Duodenal mucosa (tissue), 2 donors: ENCODE measurements at regions not wholly inside any gene's neighbourhood (a gene's known extent, or its start where the extent isn't known, plus 50 kb on each side); places are given as distances from the start of the nearest gene placed in this dataset.

ENCODE experiments used
- H3K27ac ChIP-seq: one replicate; pipeline ENCODE4 v1.7.0; 2013; ENCODE audit warnings: low read depth, low read length
- H3K27me3 ChIP-seq, 2 donors: one replicate each; pipeline ENCODE4 v1.7.0; 2013; ENCODE audit warnings: low read length in 2 of 2, control low read depth in 1 of 2; ENCODE audit not compliant: insufficient read depth in 2 of 2, control insufficient read depth in 1 of 2
- H3K36me3 ChIP-seq, 2 donors: one replicate each; pipeline ENCODE4 v1.7.0; 2013; ENCODE audit warnings: low read length in 2 of 2, control low read depth in 1 of 2; ENCODE audit not compliant: insufficient read depth in 2 of 2, control insufficient read depth in 1 of 2
- H3K4me1 ChIP-seq, 2 donors: one replicate each; pipeline ENCODE4 v1.7.0; 2013; ENCODE audit warnings: low read length in 2 of 2, control low read depth in 1 of 2; ENCODE audit not compliant: insufficient read depth in 2 of 2, control insufficient read depth in 1 of 2
- H3K4me3 ChIP-seq, 2 donors: one replicate each; pipeline ENCODE4 v1.7.0; 2013; ENCODE audit warnings: low read length in 2 of 2, low read depth in 1 of 2
- H3K9ac ChIP-seq, 2 donors: one replicate each; pipeline ENCODE4 v1.7.0; 2013; ENCODE audit warnings: low read length in 2 of 2, low read depth in 1 of 2
- H3K9me3 ChIP-seq, 2 donors: one replicate each; pipeline ENCODE4 v1.7.0; 2013; ENCODE audit warnings: low read length in 2 of 2, control low read depth in 1 of 2; ENCODE audit not compliant: control insufficient read depth in 1 of 2

DNA sequence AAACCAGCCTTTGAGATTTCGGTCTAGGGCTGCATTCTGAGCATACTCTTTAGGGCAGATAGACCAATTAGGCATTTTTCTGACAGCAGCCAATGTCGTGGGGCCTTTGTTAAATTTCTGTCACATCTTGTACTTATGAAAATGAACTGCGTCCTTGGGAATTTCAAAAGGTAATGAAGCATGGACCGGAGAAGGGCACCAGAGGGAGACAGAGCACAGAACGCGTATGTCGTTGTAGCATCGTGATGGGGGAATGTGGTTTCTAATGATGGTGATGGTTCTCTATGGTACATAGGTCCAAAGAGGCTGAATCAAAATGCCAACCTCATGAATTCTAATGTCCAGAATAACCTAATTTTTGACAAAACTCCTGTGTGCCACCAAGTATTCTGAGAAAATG lies 483.9 kb upstream of the CRIM1 start:
- no peak overlapping the region for H3K27ac ChIP-seq
- H3K36me3 ChIP-seq = no peaks in the 10 kb centered on the region
- no peaks in the 10 kb centered on the region for H3K27me3 ChIP-seq
- no peak overlapping the region for H3K4me3 ChIP-seq
- H3K9me3 ChIP-seq = no peaks in the 10 kb centered on the region
- H3K9ac ChIP-seq = no peak overlapping the region
- no peaks in the 10 kb centered on the region for H3K4me1 ChIP-seq

DNA sequence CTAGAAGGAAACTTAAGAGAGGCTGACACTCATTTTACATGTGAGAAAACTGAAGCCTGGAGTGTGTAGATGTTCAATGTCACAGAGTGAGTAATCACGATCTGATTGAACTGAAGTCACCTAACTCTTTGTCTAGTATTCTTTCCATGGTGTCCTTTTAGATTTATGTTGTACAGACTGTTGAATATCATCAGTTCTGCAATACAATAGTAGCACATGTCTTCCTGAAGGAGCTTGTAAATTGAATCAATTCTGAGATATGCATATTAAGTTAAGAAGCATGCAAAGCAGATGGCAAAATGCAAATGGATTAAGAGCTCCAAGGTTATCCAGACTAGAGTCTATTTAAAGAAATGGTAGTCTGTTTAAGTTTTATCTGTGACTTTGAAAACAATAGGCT lies 484.9 kb upstream of the CRIM1 start:
- Histone ChIP-seq H3K4me3 (no peak overlapping the region), H3K27me3 (no peaks in the 10 kb centered on the region)

DNA sequence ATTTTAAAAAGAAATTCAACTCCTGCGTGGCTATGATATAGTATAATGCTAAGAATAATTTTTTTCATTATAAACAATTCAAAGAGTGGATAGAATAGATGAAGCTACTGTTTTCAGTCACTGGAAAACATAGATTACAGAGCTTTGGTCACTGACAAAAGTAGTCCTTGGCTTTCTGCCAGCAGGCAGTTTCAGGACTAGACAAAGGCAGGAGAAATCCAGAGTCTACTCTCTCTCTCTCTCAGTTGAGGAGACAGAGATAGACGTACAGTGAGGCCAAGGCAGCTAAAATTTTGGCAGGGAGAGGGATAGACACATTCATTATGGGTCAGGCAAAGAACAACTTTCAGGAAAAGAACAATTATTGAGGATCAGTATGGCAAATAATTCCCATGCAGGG lies 491.4 kb upstream of the CRIM1 start:
- Histone ChIP-seq H3K27me3 (no peaks in the 10 kb centered on the region), H3K9ac (no peak overlapping the region), H3K9me3 (no peaks in the 10 kb centered on the region), H3K36me3 (no peaks in the 10 kb centered on the region), H3K4me1 (no peaks in the 10 kb centered on the region), H3K4me3 (no peak overlapping the region), H3K27ac (no peak overlapping the region)

More for the DNA sequence above, 484.9 kb upstream of the CRIM1 start:
- Histone ChIP-seq H3K4me1 (no peaks in the 10 kb centered on the region), H3K36me3 (no peaks in the 10 kb centered on the region), H3K9ac (no peak overlapping the region), H3K27ac (no peak overlapping the region), H3K9me3 (no peaks in the 10 kb centered on the region)

DNA sequence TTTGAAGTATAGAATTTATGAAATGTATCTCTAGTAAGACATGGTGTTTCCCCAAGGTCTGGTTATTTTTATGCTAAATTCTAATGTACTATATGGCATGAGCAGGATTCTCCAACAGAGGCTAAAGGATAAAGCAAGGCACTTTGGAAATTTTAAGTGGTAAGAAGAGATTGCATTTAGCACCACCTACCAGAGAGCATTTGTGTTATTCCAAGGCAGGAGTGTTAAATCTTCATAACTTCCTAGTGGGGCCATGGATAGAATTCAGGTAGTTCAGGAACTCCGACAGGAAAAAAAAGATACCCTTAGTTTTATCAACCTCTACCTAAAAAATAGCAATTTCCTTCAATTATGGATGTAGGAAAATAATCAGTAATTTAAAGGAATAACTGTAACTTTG lies 497.4 kb upstream of the CRIM1 start:
- Histone ChIP-seq H3K4me3 (no peak overlapping the region), H3K36me3 (no peaks in the 10 kb centered on the region), H3K4me1 (no peaks in the 10 kb centered on the region), H3K9me3 (no peaks in the 10 kb centered on the region), H3K27me3 (no peaks in the 10 kb centered on the region), H3K9ac (no peak overlapping the region), H3K27ac (no peak overlapping the region)

DNA sequence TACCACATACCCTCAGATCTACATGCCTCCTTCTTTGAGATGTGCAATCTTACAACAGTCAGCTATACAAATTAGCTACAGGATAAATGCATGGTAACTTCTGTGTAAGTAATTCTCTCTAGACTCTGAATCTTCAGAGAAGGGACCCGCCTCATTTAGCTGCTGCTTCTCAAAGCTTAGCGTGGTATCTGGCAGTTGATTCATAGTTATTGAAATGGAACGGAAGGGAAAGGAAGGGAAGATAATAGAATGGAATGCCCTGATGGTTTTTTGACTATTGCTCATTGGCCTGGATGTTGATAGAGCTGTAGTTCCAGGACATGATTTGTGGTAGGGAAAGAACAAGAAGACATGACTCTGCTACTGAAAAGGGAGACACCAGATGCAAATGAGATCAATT lies 498.1 kb upstream of the CRIM1 start:
- Histone ChIP-seq H3K36me3 (no peaks in the 10 kb centered on the region), H3K9ac (no peak overlapping the region), H3K4me1 (no peaks in the 10 kb centered on the region), H3K27ac (no peak overlapping the region), H3K9me3 (no peaks in the 10 kb centered on the region), H3K27me3 (no peaks in the 10 kb centered on the region), H3K4me3 (no peak overlapping the region)

DNA sequence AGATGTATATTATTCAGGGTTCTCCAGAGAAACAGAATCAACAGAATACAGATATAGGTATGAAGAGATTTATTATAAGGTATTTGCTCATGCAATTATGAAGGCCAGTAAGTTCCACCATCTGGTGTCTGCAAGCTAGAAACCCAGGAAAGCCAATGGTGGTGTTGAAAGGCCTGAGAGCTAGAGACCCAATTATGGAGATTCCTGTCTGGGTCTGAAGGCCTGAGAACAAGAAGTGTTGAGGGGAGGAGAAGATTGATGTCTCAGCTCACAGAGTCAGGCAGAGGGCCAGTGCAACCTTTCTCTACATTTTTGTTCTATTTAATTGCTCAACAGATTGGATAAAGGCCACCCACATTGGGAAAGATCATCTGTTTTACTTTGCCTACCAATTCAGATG lies 524.2 kb upstream of the CRIM1 start:
- Histone ChIP-seq H3K9me3 (no peaks in the 10 kb centered on the region), H3K4me1 (no peaks in the 10 kb centered on the region), H3K27me3 (no peaks in the 10 kb centered on the region), H3K27ac (no peak overlapping the region), H3K4me3 (no peak overlapping the region), H3K36me3 (no peaks in the 10 kb centered on the region), H3K9ac (no peak overlapping the region)

DNA sequence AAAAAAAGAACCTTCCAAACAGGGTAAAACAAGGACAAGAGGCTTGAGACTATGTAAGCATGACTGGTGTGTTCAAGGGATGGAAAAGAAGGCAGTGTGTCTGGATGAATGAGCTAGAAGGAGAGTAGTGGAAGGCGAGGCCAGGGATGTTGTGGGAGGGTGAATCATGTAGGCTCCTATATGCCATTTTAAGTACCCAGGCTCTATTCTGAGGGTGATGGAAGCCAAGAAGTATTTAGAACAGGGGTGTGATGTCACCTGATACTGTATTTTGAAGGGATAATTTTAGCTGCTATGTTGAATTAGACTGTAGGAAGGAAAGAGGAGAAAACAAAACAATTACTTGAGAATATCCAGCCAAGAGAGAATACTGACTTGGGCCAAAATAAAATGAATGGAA lies 524.7 kb upstream of the CRIM1 start:
- H3K36me3 ChIP-seq = no peaks in the 10 kb centered on the region
- no peak overlapping the region for H3K4me3 ChIP-seq
- no peaks in the 10 kb centered on the region for H3K4me1 ChIP-seq
- H3K9me3 ChIP-seq = no peaks in the 10 kb centered on the region
- H3K27me3 ChIP-seq = no peaks in the 10 kb centered on the region
- no peak overlapping the region for H3K27ac ChIP-seq
- no peak overlapping the region for H3K9ac ChIP-seq

DNA sequence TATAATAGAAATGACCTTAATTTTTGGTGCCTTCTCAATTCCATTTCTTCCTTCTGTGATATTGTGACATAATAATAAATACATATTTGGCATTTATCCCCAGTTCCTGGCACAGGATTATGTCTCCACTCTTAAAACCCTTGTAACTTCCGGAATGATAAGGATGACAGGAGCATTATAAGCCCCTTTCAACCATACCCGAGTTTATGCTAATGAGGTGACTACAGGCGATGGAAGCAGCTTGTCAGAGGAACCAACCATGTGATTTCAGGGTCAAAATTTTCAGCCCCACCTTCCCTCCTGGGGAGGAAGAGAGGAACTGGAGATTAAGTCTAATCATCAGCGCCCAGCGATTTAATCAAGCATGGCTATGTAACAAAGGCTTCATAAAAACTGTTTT lies 528.5 kb upstream of the CRIM1 start:
- H3K36me3 ChIP-seq = no peaks in the 10 kb centered on the region
- H3K4me1 ChIP-seq = no peaks in the 10 kb centered on the region
- H3K9ac ChIP-seq = no peak overlapping the region
- no peaks in the 10 kb centered on the region for H3K27me3 ChIP-seq
- no peaks in the 10 kb centered on the region for H3K9me3 ChIP-seq
- H3K27ac ChIP-seq = no peak overlapping the region
- H3K4me3 ChIP-seq = no peak overlapping the region

DNA sequence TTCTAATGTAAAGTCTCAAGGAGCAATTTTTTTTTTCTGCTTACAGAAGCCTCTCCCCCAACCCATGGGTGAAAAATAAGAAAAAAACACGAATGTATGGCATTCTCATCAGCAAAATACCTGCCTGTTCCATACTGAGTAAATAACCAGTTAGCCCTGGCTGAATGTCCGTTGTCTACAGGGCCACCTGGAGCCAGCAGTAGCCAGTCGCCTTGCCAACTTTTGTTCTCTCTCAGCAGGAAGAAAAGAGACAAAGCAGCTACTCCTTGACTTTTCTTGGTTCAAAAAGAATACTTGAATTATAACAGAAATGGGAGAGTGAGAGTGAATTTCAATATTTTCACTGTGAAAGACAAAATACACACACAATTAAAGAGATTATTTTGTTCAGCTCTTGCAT lies 532.9 kb upstream of the CRIM1 start:
- Histone ChIP-seq H3K4me3 (no peak overlapping the region), H3K27me3 (no peaks in the 10 kb centered on the region), H3K36me3 (no peaks in the 10 kb centered on the region), H3K9ac (no peak overlapping the region), H3K9me3 (no peaks in the 10 kb centered on the region), H3K4me1 (no peaks in the 10 kb centered on the region), H3K27ac (no peak overlapping the region)

DNA sequence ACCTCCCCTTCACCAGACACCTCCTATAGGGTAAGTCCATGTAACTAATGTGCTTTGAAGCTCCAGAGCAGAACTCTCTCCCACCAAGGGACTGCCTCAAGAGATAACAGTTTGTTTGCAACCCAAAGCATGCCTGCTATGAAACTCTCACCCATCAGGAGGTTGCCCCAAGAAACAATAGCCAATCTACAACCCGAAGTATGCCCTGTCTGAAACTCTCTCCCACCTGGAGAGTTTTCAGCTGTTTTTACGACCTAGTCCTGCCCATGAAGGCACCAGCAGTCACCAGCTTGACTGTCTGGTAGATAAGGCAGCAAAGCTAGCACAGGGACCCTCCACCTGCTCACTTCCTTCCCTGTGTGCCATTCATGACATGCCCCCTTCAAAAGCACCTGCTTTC lies 533.9 kb upstream of the CRIM1 start:
- H3K4me3 ChIP-seq = no peak overlapping the region
- H3K9ac ChIP-seq = no peak overlapping the region
- H3K27ac ChIP-seq = no peak overlapping the region
- no peaks in the 10 kb centered on the region for H3K9me3 ChIP-seq
- H3K36me3 ChIP-seq = no peaks in the 10 kb centered on the region
- H3K4me1 ChIP-seq = no peaks in the 10 kb centered on the region
- H3K27me3 ChIP-seq = no peaks in the 10 kb centered on the region

DNA sequence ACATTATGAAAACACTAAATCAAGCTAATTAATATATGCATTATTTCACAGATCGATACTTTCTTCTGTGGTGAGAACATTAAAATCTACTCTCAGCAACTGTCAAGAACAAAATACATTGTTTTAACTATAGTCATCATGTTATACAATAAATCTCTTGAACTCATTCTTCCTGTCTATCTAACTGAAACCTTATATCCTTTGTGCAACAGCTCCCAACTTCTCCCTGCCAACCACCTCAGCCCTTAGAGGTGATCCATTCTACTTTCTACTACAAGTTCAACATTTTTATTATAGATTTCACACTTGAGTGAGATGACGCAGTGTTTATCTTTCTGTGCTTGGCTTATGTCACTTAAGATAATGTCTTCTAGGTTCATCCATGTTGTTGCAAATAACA lies 535.2 kb upstream of the CRIM1 start:
- Histone ChIP-seq H3K9me3 (no peaks in the 10 kb centered on the region), H3K27ac (no peak overlapping the region), H3K4me1 (no peaks in the 10 kb centered on the region), H3K4me3 (no peak overlapping the region), H3K27me3 (no peaks in the 10 kb centered on the region), H3K9ac (no peak overlapping the region), H3K36me3 (no peaks in the 10 kb centered on the region)
